GM21737 (cell line): ENCODE measurements at regions not wholly inside any gene's neighbourhood (a gene's known extent, or its start where the extent isn't known, plus 50 kb on each side); places are given as distances from the start of the nearest gene placed in this dataset.
"Not testable (repeated sequence)": the region's sequence is repeated elsewhere in the genome, so short reads cannot be mapped to it uniquely, and the experiment has no call there.

Source experiments
- ATAC-seq: cut with Tn5 transposase; IDR thresholded peaks from one replicate; pipeline ENCODE4 v1.9.1; 2021; ENCODE audit warnings: mild to moderate bottlenecking, moderate library complexity; ENCODE audit not compliant: unreplicated experiment

GRCh38 chrX:39425124-39425806, 624.0 kb downstream of the MID1IP1 start:
- no peak for ATAC-seq

DNA sequence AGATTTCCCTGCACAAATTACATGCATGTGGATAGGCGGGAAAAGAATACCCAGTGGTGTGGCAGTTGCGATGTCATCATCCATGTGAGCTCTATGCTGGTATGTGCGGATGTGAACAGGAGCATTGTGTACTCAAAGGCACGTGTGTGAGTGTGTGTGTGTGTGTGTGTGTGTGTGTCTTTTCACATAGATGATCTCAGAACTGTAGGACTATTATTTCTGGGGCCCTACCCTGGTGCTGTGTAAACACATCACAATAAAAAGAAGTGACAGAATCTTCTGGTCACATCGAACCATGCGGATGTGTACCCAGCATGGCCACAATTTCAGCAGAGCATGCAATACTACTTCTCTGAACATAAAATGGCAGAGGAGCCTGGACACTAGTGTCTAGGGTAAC, 624.8 kb downstream of the MID1IP1 start:
- ATAC-seq = no peak

GRCh38 chrX:39427492-39427891, 626.2 kb downstream of the MID1IP1 start:
- ATAC-seq = no peak

DNA sequence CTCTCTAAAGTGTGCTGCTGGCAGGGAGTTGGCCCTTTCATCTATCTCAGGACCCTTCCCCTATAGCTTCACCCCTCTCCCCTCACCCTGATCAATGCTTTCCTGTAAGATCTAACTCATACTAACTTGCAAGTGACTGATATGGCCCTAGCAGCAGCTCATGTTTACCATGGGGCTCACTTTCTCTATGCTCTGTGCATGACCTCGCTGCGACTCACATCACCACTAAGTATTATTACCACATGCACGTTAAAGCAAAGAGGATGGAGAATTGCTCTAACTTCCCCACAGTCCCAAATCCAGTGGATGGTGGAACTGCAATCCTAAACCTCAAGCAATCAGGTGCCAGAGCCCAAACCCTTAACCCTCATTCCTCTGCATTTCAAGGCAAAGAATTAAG, 626.6 kb downstream of the MID1IP1 start:
- ATAC-seq = no peak

DNA sequence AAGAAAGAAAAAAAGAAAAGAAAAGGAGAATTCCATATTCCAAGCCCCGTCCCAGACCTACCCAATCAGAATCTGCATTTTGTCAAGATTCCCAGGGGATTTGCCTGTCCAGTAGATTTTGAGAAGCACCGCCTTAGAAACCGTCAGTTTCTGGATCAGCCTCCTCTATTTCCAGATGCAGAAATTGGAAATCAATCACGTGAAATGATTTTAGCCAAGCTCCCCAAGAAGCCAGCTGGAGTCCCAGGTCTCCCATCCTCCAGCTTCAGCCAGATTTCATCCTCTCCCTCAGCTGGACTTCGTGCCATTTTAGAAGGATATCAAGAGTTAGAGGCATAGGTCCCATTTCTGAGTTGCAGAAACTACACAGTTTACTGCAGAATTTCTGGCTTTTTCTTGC, 629.3 kb downstream of the MID1IP1 start:
- no peak for ATAC-seq

DNA sequence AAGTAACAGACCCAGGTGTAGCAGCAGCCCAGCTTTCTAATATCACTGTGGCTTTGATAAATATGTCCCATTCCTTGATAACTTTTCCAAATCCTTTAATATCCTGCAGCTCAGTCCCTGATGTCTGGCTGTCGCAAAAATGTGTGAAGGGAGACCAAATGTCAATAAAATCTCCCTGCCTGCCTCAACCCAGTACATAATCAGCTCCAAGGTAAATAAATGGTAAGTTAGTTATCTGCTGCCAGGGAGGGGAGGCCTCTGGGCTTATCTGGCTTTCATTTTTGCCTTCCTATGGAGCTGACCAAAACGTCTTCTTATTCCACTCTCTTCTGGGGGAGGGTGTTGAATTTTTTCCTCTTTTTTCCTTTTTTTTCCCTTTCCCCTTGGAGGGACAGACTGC, 630.6 kb downstream of the MID1IP1 start:
- ATAC-seq = no peak

DNA sequence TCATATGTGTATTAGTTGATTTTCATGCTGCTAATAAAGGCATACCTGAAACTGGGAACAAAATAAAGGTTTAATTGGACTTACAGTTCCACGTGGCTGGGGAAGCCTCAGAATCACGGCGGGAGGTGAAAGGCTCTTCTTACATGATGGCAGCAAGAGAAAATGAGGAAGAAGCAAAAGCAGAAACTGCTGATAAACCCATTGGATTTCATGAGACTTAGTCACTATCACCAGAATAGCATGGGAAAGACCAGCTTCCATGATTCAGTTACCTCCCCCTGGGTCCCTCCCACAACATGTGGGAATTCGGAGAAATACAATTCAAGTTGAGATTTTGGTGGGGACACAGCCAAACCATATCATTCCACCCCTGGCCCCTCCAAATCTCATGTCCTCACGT, 633.4 kb downstream of the MID1IP1 start:
- not testable (repeated sequence) for ATAC-seq

DNA sequence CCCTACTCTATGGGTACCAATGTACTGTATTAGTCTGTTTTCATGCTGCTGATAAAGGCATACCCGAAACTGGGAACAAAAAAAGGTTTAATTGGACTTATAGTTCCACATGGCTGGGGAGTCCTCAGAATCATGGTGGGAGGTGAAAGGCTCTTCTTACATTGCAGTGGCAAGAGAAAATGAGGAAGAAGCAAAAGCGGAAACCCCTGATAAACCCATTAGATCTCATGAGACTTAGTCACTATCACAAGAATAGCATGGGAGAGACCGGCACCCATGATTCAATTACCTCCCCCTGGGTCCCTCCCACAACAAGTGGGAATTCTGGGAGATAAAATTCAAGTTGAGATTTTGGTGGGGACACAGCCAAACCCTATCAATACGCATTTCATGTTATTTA, 635.3 kb downstream of the MID1IP1 start:
- ATAC-seq = not testable (repeated sequence)

DNA sequence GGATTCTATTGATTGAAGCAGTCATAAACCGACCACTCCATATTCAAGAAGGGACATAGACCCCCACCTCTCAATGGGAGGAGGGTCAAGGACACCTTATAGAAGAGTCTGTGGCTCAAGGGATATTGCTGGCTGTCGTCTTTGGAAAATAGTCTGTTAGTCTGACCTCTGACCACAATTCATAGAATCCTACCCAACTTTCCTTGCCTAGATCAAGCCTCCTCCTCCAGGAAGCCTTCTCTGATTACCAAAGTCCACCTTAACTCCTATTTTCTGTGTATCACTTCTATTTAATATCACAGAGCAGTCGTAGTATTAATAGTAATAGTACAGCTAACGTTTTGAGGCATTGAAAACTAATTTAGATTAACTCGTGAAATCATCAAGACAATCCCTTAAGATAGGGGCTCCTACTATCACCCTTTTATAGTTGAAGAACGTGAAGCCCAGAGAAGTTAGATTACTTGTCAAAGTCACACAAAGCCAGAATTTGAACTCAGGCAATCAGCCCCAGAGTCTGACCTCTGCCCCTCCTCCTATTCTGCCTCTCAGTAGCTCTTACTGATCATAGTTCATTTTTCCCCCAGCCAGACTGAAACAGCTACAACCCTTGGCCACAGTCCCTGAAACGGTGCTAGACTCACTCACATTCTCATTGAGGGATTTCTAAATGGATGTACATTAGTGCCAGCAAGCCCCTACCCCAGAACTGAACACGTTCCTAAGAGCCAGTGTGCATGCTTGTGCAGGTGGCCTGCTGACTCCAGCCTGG, 636.6 kb downstream of the MID1IP1 start:
- no peak for ATAC-seq

GRCh38 chrX:39438603-39439602, 637.6 kb downstream of the MID1IP1 start:
- ATAC-seq = no peak

- ATAC-seq = peak; percentile 83
Measured at GRCh38 chrX:39439906-39440798, 638.9 kb downstream of the MID1IP1 start.

GRCh38 chrX:39440799-39441284, 639.6 kb downstream of the MID1IP1 start:
- peak; percentile 16 for ATAC-seq

DNA sequence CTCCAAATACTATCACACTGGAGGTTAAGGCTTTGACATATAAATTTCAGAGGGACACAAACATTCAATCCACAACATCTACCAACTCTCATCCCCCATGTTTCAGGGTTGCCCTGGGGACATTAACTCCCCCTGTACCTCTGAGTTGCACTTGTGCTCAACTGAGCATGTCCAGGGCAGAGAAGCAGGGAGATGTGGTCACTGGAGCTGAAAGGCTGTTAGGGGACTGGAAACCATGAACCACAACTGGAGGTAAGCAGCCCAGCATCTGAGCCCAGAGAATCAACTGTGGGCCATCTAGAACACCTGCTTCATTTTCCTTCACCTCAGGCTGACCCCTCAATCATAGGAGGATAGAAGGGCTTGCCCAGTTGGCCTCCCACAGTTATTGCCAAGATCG, 641.1 kb downstream of the MID1IP1 start:
- ATAC-seq = peak; percentile 51

DNA sequence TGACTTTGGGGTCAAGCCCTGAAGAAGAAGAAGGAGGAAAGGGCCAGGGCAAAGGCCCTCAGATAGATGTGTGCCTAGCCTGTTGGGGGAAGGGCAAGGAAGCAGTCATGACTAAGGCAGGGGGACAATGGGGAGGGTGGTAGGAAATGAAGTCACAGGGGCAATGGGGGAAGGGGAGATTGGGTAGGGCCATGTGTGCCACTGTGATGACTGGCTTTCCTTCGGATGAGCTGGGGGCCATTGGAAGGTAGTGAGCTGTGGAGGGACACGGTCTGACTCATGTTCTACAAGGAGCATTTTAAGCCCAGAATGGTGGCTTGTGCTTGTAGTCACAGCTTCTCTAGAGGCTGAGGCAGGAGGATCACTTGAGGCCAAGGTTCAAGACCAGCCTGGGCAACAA, 642.0 kb downstream of the MID1IP1 start:
- ATAC-seq = no peak

DNA sequence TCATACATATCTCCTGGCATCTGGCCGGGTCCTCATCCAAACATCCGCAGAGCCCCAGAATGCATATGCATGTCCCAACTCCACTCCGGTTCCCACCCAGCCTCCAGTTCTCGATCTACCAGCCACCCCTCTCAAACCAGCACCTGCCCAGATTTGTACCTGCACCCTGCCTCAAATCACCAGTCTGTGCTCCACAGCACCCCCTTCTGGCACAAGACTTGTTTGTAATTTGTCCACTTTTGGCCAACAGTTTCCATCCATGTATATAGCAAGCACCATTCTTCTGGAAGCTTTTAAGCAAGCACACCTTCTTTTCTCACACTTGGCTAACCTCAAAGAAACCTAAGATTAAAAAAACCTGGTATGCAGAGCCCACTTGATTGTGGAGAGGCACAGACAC, 644.1 kb downstream of the MID1IP1 start:
- ATAC-seq = no peak

DNA sequence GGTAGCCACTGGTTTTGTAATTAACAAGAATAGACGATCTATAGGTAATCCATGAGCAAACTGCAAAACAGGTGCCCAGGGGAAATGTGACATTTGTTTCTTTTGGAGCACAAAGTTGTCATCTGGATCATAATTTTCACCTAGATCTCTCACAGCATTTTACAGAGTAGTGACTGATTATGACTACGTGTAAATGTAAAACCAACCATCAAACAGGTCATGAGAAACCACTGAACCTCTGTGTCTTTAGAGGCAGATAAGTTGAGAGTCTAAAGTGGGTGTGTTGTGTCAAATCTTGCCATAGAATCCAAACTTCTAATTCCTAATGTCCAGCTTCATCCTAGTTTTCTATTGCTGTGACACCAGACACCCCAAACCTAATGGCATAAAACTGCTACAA, 648.1 kb downstream of the MID1IP1 start:
- ATAC-seq = no peak

GRCh38 chrX:39450234-39450977, 647.4 kb downstream of the BCOR start:
- no peak for ATAC-seq

DNA sequence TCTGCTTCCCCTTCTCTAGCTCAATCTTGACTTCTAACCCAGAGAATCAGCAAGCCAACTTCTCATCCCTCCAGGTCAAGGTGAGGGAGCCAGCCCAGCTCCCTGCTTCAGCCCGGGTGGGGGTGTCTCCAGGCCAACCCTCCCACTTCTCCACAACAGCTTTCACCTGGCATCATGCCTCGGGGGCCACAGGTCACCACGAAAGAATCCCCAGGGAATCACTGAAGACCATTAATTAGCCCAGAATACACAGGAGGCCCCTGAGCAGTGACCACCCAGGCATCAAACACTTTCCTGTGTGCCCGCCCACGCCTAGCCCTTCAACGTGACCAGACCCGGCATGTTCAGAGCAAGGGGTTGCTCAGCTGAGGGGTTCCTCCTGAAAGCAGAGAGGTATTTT, 646.7 kb downstream of the BCOR start:
- ATAC-seq = no peak

- no peak for ATAC-seq
Measured at GRCh38 chrX:39452401-39452800, 645.4 kb downstream of the BCOR start.
